Upper lobe of right lung (tissue), 1 donor: ENCODE measurements at regions not wholly inside any gene's neighbourhood (a gene's known extent, or its start where the extent isn't known, plus 50 kb on each side); places are given as distances from the start of the nearest gene placed in this dataset.
A peak's percentile ranks its signal among the peaks of the same experiment; 100 is the strongest.

Source experiments
- ATAC-seq: fragments of 200-7000 bp; cut with Tn5 transposase; one replicate; pipeline ENCODE4 v1.9.1; 2020; ENCODE audit warnings: mild to moderate bottlenecking, moderate library complexity
- DNase-seq: peaks from one replicate; pipeline ENCODE4 v3.0.0-alpha.2; 2020
- H3K27ac ChIP-seq: fragments of 200-600 bp; one replicate; pipeline ENCODE4 v1.8.0; 2022
- H3K27me3 ChIP-seq: fragments of 200-600 bp; one replicate; pipeline ENCODE4 v1.8.0; 2022; ENCODE audit warnings: mild to moderate bottlenecking
- H3K36me3 ChIP-seq: fragments of 200-600 bp; one replicate; pipeline ENCODE4 v1.8.0; 2022
- H3K4me1 ChIP-seq: fragments of 200-600 bp; one replicate; pipeline ENCODE4 v1.8.0; 2022
- H3K4me3 ChIP-seq: fragments of 200-600 bp; one replicate; pipeline ENCODE4 v1.8.0; 2022; ENCODE audit warnings: mild to moderate bottlenecking
- H3K9me3 ChIP-seq: fragments of 200-600 bp; one replicate; pipeline ENCODE4 v1.8.0; 2022
- intact Hi-C: fragments of 100-400 bp; cut with DNase I; formaldehyde crosslinking; loops from one replicate; pipeline ENCODE4 v1.11.0; 2022
- TF ChIP-seq, protein P1 (sequence below): fragments of 200-600 bp; IDR thresholded peaks from one replicate; pipeline ENCODE4 v1.8.0; 2022; ENCODE audit warnings: antibody characterized with exemption
- donor health status: DM: no; HTN: yes; CAD: no; lungs with severe emphysema.

DNA sequence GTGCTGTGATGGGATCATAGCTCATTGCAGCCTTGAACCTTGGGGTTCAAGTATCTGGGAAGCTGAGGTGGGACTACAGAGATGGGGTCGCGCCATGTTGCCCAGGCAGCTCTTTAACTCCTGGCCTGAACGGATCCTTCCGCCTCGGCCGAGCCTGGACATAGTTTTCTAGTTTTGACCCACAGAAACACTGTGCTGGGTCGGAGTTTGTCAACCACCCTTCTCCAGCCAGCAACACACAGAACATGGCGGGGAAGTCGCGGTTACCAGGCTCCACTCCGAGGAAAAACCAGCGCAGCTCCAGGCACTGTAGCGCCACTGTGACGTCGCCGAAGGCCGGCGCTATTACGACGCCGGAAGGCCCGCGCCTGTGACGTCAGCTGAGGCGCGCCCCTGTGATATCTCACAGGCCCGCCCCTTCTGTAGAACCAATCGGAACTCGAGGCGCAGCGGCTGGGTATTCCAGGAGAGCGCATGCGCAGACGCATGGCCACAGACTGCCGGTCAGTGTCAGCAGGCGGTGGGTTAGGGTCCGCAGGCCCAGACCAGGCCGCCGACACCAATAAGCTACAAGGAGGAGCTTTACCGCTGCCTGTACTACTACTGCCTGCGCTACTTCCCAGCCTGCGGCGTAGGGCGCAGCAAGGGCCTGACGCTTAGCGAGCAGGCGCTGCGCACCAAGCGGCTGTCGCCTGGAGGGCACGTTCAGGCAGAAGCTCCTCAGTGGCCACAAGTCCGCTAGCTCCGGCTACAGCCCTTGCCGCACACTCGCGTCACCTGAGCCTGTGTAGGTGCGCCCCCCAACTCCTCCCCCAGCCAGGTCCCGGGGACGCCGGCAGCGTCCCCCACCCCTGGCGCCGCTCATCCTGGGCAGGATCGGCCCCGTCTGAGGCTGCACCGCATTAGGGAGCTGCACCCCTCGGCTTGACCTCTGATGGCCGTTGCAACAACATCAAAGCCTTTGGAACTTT is 135.2 kb upstream of the KCTD7 start:
- intact Hi-C loops = no loop called here
- Histone ChIP-seq H3K27me3 (no peaks in the 10 kb centered on the region), H3K9me3 (no peaks in the 10 kb centered on the region), H3K36me3 (no peaks in the 10 kb centered on the region), H3K4me1 (peaks cover 8% of the 10 kb centered on the region), H3K4me3 (peak overlapping the region; percentile 76), H3K27ac (peak overlapping the region; percentile 98)
- TF ChIP-seq, protein P1, sequence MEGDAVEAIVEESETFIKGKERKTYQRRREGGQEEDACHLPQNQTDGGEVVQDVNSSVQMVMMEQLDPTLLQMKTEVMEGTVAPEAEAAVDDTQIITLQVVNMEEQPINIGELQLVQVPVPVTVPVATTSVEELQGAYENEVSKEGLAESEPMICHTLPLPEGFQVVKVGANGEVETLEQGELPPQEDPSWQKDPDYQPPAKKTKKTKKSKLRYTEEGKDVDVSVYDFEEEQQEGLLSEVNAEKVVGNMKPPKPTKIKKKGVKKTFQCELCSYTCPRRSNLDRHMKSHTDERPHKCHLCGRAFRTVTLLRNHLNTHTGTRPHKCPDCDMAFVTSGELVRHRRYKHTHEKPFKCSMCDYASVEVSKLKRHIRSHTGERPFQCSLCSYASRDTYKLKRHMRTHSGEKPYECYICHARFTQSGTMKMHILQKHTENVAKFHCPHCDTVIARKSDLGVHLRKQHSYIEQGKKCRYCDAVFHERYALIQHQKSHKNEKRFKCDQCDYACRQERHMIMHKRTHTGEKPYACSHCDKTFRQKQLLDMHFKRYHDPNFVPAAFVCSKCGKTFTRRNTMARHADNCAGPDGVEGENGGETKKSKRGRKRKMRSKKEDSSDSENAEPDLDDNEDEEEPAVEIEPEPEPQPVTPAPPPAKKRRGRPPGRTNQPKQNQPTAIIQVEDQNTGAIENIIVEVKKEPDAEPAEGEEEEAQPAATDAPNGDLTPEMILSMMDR = peak; percentile 30
- ATAC-seq (peak; percentile 98), DNase-seq (peak; percentile 99)

DNA sequence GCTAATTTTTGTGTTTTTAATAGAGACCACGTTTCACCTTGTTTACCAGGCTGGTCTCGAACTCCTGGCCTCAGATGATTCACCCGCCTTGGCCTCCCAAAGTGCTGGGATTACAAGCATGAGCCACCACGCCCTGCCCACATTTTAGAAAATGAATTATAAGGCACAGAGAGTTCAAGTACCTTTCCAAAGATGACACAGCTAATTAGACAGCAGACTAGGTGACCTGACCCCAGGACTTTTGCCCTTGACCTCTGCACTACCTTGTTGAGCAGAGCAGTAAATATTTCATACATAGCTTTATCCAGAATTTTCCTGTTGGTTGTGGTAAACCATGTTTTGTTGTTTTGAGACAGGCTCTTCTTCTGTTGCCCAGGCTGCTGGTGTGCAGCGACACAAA is 131.3 kb upstream of the KCTD7 start:
- H3K4me1 ChIP-seq = peaks cover 8% of the 10 kb centered on the region
- H3K27me3 ChIP-seq = no peaks in the 10 kb centered on the region
- H3K27ac ChIP-seq = no peak overlapping the region
- DNase-seq (peak; percentile 11), ATAC-seq (no peak)
- H3K9me3 ChIP-seq = no peaks in the 10 kb centered on the region
- H3K36me3 ChIP-seq = no peaks in the 10 kb centered on the region
- TF ChIP-seq, protein P1 = no peak
- H3K4me3 ChIP-seq = no peak overlapping the region
- intact Hi-C loops = no loop called here

DNA sequence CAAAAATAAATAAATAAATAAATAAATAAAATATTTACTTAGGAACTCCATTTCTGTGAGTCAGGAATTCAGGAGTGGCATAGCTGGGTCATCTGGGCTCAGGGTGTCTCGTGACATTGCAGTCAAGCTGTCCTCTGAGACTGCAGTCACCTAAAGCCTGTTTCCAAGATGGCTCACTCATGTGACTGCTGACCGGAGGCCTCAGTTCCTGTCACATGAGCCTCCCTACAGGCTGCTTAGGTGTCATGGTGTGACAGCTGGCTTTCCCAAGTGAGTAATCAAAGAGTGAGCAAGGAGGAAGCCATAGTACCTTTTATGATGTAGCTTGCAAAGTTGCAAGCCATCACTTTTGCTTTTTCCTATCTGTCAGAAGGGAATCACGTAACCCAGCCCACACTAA is 128.6 kb upstream of the KCTD7 start:
- intact Hi-C loops = no loop called here
- Histone ChIP-seq H3K4me1 (no peaks in the 10 kb centered on the region), H3K36me3 (no peaks in the 10 kb centered on the region), H3K27ac (no peak overlapping the region), H3K9me3 (no peaks in the 10 kb centered on the region), H3K4me3 (no peak overlapping the region), H3K27me3 (no peaks in the 10 kb centered on the region)
- DNase-seq (peak; percentile 17), ATAC-seq (peak; percentile 32)
- TF ChIP-seq, protein P1 = no peak

DNA sequence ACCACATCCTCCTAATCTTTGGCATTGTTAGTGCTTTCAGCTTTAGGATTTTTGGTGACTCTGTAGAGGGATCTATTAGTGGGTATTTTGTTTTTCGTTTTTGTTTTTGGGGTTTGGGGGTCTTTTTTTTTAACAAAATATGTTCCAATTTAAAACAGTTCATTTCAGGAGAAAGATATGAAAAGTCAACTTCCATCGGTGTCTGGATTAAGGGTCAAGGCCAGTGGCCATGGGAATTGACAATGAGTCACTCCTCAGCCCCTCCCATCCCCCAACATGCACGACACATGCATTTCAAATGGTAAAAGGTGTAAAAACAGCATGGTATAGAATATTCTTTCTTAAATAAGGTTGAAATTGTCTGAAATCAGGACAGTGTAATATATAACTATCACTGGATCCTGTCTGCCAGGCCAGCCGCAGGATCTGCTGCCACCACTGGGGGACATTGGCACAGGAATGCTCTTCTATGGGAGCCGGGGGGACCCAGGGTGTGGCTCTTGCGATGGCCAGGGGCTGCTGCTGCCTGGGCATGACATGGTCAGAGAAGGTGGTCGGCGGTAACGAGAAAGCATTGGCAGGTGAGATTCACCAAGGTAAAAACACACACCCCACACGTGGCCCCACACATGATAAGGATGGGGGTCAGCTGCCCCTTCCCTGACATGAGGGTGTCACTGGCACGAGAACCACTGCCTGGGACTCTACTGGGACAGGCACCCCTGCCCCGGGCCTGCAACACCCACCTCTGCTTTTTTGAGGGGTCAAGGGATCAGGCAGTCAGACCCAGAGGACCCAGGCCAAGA is 126.2 kb upstream of the KCTD7 start:
- no peaks in the 10 kb centered on the region for H3K9me3 ChIP-seq
- peak; percentile 40 for DNase-seq
- intact Hi-C loops = no loop called here
- no peak overlapping the region for H3K27ac ChIP-seq
- peaks cover 4% of the 10 kb centered on the region for H3K4me1 ChIP-seq
- no peak overlapping the region for H3K4me3 ChIP-seq
- TF ChIP-seq, protein P1 = no peak
- H3K36me3 ChIP-seq = no peaks in the 10 kb centered on the region
- no peak for ATAC-seq
- H3K27me3 ChIP-seq = peaks cover 14% of the 10 kb centered on the region

DNA sequence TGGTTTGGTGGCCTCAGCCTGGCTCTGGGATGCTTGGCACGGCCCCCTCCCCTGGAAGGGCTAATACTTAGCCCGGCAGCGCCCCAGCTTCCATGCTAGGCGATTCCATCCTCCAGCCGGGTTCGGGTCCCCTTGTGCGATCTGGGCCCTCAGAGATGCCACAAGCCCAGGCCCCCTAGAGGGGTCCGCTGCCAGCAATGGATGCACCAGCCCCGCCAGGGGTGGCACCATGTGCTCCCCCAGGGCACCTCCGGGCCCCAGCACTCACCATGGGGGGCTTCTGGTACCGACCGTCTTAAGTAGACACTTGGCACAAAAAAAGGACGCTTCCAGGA is 125.7 kb upstream of the KCTD7 start:
- intact Hi-C loops = no loop called here
- TF ChIP-seq, protein P1 = no peak
- H3K27me3 ChIP-seq = peaks cover 17% of the 10 kb centered on the region
- no peak overlapping the region for H3K4me3 ChIP-seq
- no peaks in the 10 kb centered on the region for H3K9me3 ChIP-seq
- H3K27ac ChIP-seq = no peak overlapping the region
- DNase-seq = peak; percentile 58
- peaks cover 4% of the 10 kb centered on the region for H3K4me1 ChIP-seq
- ATAC-seq = no peak
- H3K36me3 ChIP-seq = no peaks in the 10 kb centered on the region
